ENCODE measurements at regions not wholly inside any gene's neighbourhood (a gene's known extent, or its start where the extent isn't known, plus 50 kb on each side); places are given as distances from the start of the nearest gene placed in this dataset.

- TF ChIP-seq CTCF (IDR thresholded peaks at IDR 0.05; ENCODE audit: low read length) (no peak), EZH2 (IDR thresholded peaks at IDR 0.05; ENCODE audit: borderline replicate concordance, low read length) (no peak)
Observed at GRCh38 chr12:87491598-87491997, 537.6 kb downstream of the C12orf50 start.

Data from OCI-LY1 (cell line).